ENCODE measurements at regions not wholly inside any gene's neighbourhood (a gene's known extent, or its start where the extent isn't known, plus 50 kb on each side); places are given as distances from the start of the nearest gene placed in this dataset.
"Not testable (repeated sequence)": the region's sequence is repeated elsewhere in the genome, so short reads cannot be mapped to it uniquely, and the experiment has no call there.

DNA sequence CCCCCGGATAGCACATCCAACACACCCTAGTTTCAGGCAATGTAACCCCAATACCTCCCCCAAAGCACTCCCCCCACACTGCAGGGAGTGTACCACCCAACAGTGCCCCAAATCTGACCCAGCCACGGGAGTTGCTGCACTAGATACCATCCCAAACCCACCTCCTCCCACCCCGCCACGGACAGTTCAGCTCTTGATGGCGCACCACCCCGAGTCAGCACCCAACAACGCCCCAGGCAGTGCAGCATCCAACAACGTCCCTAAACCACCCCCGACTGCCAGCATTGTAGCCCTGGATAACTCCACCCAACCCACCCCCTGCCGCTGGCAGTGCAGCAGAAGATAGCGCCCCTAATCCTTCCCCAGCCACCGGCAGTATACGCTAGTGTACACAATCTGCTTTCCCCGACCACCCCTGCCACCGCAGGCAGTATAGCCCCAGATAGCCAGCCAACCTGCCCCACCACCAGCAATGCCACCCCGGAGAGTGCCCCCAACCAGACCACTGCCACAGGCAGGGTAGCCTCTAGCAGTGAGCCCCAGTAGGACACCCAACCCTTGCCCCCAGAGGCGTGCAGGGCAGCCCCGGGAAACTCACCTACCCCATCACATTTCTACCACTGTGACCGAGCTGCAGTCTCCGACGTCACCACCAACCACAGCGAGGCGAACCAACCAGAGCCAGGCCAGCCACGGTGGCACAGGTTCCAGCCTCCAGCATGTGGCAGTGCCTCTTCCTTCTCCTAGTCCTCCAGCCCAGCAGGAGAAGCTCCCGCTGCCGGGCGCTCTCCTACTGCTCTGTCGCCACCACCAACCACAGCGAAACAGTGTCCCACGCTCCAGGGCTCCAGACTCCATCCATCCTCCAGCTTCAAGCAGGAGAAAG is 178.1 kb downstream of the POTEB3 start:
- no peak for DNase-seq (ENCODE audit: low read depth in 1 of 2, low spot score in 1 of 2)

DNA sequence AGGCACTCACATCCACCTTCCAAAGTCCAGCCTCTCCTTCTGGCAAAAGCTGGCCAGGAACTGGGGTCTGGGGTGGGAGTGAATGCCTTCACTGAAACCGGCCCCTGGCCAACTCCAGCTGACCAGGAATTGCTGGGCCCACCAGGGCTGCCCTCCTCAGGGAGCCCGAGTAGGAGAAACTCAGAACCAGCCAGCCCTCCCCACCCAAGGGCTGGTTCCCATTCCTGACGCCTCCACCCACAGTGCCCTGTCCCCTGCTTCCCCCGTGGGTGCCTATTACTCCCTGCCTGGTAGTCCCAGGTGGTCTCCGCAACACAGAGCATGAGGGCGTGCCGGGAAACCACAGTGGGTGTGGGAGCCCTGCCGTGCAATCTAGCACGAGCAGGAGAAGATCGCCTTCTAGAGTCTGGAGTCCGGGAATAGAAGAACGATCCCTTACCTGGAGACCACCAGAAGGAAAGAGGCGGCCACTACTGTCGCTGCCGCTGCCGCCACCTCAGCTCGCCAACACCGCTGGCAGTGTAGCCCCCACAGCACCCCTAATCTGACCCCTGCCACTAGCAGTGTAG is 178.8 kb downstream of the POTEB3 start:
- DNase-seq (ENCODE audit: low read depth in 1 of 2, low spot score in 1 of 2): no peak

DNA sequence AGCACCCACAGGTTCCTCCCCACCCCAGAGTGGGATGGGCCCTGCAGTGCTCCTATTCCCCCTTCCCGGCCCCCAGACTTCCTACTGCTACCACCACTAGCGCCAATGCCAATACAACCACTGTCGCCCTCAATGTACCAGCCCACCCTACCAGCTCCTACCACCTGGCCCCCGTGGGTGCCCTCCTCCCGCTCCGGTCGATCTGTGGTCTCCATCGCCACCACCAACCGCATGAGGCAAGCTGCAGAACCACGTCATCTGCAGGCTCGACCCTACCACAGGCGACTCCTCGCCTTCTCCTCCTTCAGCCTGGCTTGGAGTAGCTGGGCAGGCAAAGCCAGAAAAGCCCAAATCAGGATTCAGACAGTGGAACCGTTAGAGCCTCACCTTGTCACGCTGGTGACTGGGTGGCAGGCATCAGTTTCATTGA is 179.3 kb downstream of the POTEB3 start:
- DNase-seq (ENCODE audit: low read depth in 1 of 2, low spot score in 1 of 2): no peak

DNA sequence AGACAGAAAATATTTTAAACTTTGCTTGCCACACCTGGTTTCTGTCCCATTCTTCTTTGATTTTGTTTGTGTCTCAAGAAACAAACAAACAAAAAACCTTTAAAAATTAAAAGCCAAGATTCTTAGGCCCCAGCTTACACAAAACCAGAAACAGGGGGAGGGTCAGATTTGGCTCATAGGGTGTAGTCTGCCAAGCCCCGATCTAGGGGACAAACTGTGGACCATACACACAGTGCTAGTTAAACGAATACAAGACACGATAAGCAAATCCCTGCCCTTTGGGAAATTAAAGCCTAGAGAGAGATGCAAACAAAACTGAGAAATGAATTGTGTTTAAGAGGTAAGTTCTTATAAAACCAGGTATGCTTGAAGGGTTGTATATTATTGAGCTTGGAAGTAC is 181.7 kb downstream of the POTEB3 start:
- DNase-seq (ENCODE audit: low read depth in 1 of 2, low spot score in 1 of 2): not testable (repeated sequence)

DNA sequence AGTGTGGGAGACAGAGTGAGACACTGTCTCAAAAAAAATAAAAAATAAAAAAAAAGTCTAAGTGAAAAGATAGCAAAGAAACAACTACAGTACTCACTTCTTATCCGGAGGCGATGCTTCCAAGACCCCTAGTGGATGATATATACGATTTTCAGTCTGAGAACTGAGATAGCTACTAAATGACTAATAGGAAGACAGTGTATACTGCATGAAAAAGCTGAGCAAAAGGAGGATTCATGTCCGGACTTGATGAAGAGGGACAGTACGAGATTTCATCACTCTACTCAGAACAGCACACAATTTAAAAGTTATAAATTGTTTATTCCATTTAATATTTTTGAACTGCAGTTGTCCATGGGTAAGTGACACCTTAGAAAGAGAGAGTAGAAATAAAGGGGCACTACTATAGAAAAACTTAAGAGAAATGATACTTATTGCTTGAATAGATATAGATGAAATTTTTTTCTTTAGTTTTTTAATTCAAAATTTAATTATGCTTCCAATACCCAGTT is 190.7 kb downstream of the POTEB3 start:
- not testable (repeated sequence) for DNase-seq (ENCODE audit: low read depth in 1 of 2, low spot score in 1 of 2)

Data from activated CD4-positive, alpha-beta T cell treated with anti-CD3 and anti-CD28 coated beads, Interleukin-2, amount 50 U/mL, for 24 hours (primary cell).